Endothelial cell of umbilical vein (primary cell): ENCODE measurements at regions not wholly inside any gene's neighbourhood (a gene's known extent, or its start where the extent isn't known, plus 50 kb on each side); places are given as distances from the start of the nearest gene placed in this dataset.

ENCODE experiments used
- CTCF ChIP-seq, 2 donors: IDR thresholded peaks; 1 replicate in 1 of 2; 2 replicates in 1 of 2; pipeline ENCODE4 v1.5.1; 2011; ENCODE audit warnings: low read length in 2 of 2, mild to moderate bottlenecking in 2 of 2, moderate library complexity in 2 of 2, control low read depth in 1 of 2, inconsistent platforms in 1 of 2, low read depth in 1 of 2; ENCODE audit not compliant: insufficient read depth in 1 of 2; ENCODE audit errors: extremely low read depth in 1 of 2
- GATA2 ChIP-seq: IDR thresholded peaks from 2 replicates; pipeline ENCODE4 v1.7.0; 2011; ENCODE audit warnings: low read depth, mild to moderate bottlenecking, moderate library complexity, mixed read lengths, low read length; ENCODE audit not compliant: insufficient read length, insufficient read depth
- POLR2A ChIP-seq: IDR thresholded peaks from 2 replicates; pipeline ENCODE4 v1.6.1; 2012; ENCODE audit warnings: low read depth, mild to moderate bottlenecking, control low read depth, low read length

- TF ChIP-seq POLR2A (no peak), CTCF (IDR thresholded peaks at IDR 0.05; ENCODE audit: extremely low read depth in 1 of 2, insufficient read depth in 1 of 2, low read depth in 1 of 2, low read length in 2 of 2) (no peak), GATA2 (no peak)
Measured at GRCh38 chr1:219446288-219446687, 166.6 kb downstream of the ZC3H11B start.
